ENCODE measurements at regions not wholly inside any gene's neighbourhood (a gene's known extent, or its start where the extent isn't known, plus 50 kb on each side); places are given as distances from the start of the nearest gene placed in this dataset.

DNA sequence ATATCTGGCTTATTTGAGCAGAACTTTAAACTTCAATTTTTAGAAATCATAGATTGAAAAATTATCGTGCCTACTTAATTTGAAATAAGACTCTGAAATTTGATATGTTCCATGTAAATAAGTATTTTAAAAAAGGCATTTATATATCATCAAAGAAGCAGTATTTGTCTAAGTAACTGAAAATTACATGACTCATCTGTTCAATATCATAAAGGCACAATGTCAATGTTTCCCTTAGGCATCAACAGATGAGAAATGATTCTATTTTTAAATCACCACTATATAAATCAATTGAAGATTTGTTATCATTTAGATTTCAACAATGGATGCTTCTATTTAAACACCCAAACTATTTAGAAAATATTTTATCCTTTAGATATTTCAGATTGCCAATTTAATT is 142.9 kb upstream of the POU5F2 start:
- H3K4me3 ChIP-seq (ENCODE audit: control insufficient read depth in 2 of 3, extremely low read depth in 1 of 3, insufficient read depth in 2 of 3, low read depth in 1 of 3, low read length in 3 of 3): no peak overlapping the region
- no peak for DNase-seq (ENCODE audit: low read depth, low spot score)
- H4K20me1 ChIP-seq (ENCODE audit: control insufficient read depth, extremely low read depth, insufficient read depth, low read length): no peaks in the 10 kb centered on the region
- no peak overlapping the region for H3K4me2 ChIP-seq (ENCODE audit: control insufficient read depth, extremely low read depth, insufficient read depth, low read depth, low read length)
- no peaks in the 10 kb centered on the region for H3K36me3 ChIP-seq (ENCODE audit: control insufficient read depth in 2 of 2, extremely low read depth in 1 of 2, insufficient read depth in 2 of 2, low read length in 2 of 2)
- no peak for FAIRE-seq
- TF ChIP-seq, protein P1, sequence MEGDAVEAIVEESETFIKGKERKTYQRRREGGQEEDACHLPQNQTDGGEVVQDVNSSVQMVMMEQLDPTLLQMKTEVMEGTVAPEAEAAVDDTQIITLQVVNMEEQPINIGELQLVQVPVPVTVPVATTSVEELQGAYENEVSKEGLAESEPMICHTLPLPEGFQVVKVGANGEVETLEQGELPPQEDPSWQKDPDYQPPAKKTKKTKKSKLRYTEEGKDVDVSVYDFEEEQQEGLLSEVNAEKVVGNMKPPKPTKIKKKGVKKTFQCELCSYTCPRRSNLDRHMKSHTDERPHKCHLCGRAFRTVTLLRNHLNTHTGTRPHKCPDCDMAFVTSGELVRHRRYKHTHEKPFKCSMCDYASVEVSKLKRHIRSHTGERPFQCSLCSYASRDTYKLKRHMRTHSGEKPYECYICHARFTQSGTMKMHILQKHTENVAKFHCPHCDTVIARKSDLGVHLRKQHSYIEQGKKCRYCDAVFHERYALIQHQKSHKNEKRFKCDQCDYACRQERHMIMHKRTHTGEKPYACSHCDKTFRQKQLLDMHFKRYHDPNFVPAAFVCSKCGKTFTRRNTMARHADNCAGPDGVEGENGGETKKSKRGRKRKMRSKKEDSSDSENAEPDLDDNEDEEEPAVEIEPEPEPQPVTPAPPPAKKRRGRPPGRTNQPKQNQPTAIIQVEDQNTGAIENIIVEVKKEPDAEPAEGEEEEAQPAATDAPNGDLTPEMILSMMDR (optimal IDR thresholded peaks at IDR 0.05 in 1 of 3, IDR thresholded peaks at IDR 0.05 in 1 of 3, conservative IDR thresholded peaks at IDR 0.05 in 1 of 3; ENCODE audit: extremely low read depth in 1 of 3, insufficient read depth in 2 of 3, low read length in 3 of 3): no peak
- no peak for TF ChIP-seq EZH2 (IDR thresholded peaks at IDR 0.05; ENCODE audit: low read length)
- dilution Hi-C loops (cut with MboI; ENCODE audit: extremely low pct_ligation_motif_present, low sequenced_read_pairs): no loop called here
- no peaks in the 10 kb centered on the region for H3K79me2 ChIP-seq (ENCODE audit: control insufficient read depth, insufficient read depth, low read length)
- no peak overlapping the region for H3K27ac ChIP-seq (ENCODE audit: control insufficient read depth, insufficient read depth, low read length)
- no peaks in the 10 kb centered on the region for H3K4me1 ChIP-seq (ENCODE audit: control insufficient read depth, extremely low read depth, insufficient read depth, low read length)
- no peaks in the 10 kb centered on the region for H3K27me3 ChIP-seq (ENCODE audit: control insufficient read depth, extremely low read depth, insufficient read depth, low read length)
- no peaks in the 10 kb centered on the region for H3K9me3 ChIP-seq (ENCODE audit: control insufficient read depth, low read depth, low read length)
- H3K9ac ChIP-seq (ENCODE audit: control insufficient read depth, extremely low read depth, insufficient read depth, low read length): no peak overlapping the region
- H3K9me1 ChIP-seq (ENCODE audit: control insufficient read depth, extremely low read depth, insufficient read depth, low read length): no peaks in the 10 kb centered on the region
- no peak overlapping the region for H2AFZ ChIP-seq (ENCODE audit: control insufficient read depth, low read length)

DNA sequence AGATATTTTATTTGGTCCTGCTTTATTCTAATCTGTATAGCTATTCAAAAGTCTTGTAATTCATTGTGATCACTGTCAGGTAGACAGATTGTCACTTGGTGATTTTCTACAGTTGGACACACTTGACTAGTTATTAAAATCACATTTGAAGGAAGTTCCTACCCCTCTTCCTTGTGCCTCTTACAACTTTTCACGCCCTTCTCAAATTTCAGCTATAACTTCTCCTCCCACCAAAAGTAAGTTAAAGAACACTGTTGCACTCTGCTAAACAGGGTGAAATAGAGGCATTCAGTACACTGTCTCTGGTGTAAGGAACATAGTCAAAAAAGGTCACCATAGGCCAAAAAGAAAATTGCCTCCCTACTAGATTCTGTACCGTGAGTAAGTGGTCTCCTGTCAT is 142.1 kb upstream of the POU5F2 start:
- H3K4me3 ChIP-seq (ENCODE audit: control insufficient read depth in 2 of 3, extremely low read depth in 1 of 3, insufficient read depth in 2 of 3, low read depth in 1 of 3, low read length in 3 of 3): no peak overlapping the region
- no peak for TF ChIP-seq EZH2 (IDR thresholded peaks at IDR 0.05; ENCODE audit: low read length)
- TF ChIP-seq, protein P1 (optimal IDR thresholded peaks at IDR 0.05 in 1 of 3, IDR thresholded peaks at IDR 0.05 in 1 of 3, conservative IDR thresholded peaks at IDR 0.05 in 1 of 3; ENCODE audit: extremely low read depth in 1 of 3, insufficient read depth in 2 of 3, low read length in 3 of 3): no peak
- no peak overlapping the region for H2AFZ ChIP-seq (ENCODE audit: control insufficient read depth, low read length)
- H3K9me3 ChIP-seq (ENCODE audit: control insufficient read depth, low read depth, low read length): no peaks in the 10 kb centered on the region
- no peaks in the 10 kb centered on the region for H3K27me3 ChIP-seq (ENCODE audit: control insufficient read depth, extremely low read depth, insufficient read depth, low read length)
- H3K27ac ChIP-seq (ENCODE audit: control insufficient read depth, insufficient read depth, low read length): no peak overlapping the region
- H4K20me1 ChIP-seq (ENCODE audit: control insufficient read depth, extremely low read depth, insufficient read depth, low read length): no peaks in the 10 kb centered on the region
- no peak for FAIRE-seq
- H3K79me2 ChIP-seq (ENCODE audit: control insufficient read depth, insufficient read depth, low read length): no peaks in the 10 kb centered on the region
- H3K9ac ChIP-seq (ENCODE audit: control insufficient read depth, extremely low read depth, insufficient read depth, low read length): no peak overlapping the region
- H3K4me1 ChIP-seq (ENCODE audit: control insufficient read depth, extremely low read depth, insufficient read depth, low read length): no peaks in the 10 kb centered on the region
- dilution Hi-C loops (cut with MboI; ENCODE audit: extremely low pct_ligation_motif_present, low sequenced_read_pairs): no loop called here
- H3K4me2 ChIP-seq (ENCODE audit: control insufficient read depth, extremely low read depth, insufficient read depth, low read depth, low read length): no peak overlapping the region
- H3K9me1 ChIP-seq (ENCODE audit: control insufficient read depth, extremely low read depth, insufficient read depth, low read length): no peaks in the 10 kb centered on the region
- DNase-seq (ENCODE audit: low read depth, low spot score): no peak
- H3K36me3 ChIP-seq (ENCODE audit: control insufficient read depth in 2 of 2, extremely low read depth in 1 of 2, insufficient read depth in 2 of 2, low read length in 2 of 2): no peaks in the 10 kb centered on the region

Measured in keratinocyte (primary cell).